H1 (cell line): ENCODE measurements at regions not wholly inside any gene's neighbourhood (a gene's known extent, or its start where the extent isn't known, plus 50 kb on each side); places are given as distances from the start of the nearest gene placed in this dataset.

Source experiments
- CTCF ChIA-PET: fragments of 300-600 bp; sonication (Branson Sonifier 250); formaldehyde crosslinking; loops from one replicate; lab custom pipeline; 2021; ENCODE audit not compliant: partially characterized antibody; lab: Charles Lee
- POLR2A ChIA-PET: fragments of 300-600 bp; sonication (Branson Sonifier 250); formaldehyde crosslinking; loops from one replicate; lab custom pipeline; 2021; ENCODE audit warnings: inconsistent platforms; ENCODE audit not compliant: partially characterized antibody; lab: Charles Lee
- DNase-seq, 2 experiments: peaks; one replicate each; pipeline versions ENCODE4 v3.0.0 to v3.0.0-alpha.2; 2010 to 2022; ENCODE audit warnings: low spot score in 2 of 2, low read depth in 1 of 2, mixed read lengths in 1 of 2
- FAIRE-seq: peaks from 2 replicates; lab custom pipeline; 2011; peaks lifted over from hg19 to GRCh38; lab: Jason Lieb, UNC
- H2AFZ ChIP-seq: 2 replicates; pipeline ENCODE4 v1.8.1; 2012; ENCODE audit warnings: low read length, inconsistent platforms
- H2AK5ac ChIP-seq: 2 replicates; pipeline ENCODE4 v1.6.1; 2013; ENCODE audit warnings: low read depth, low read length
- H2BK120ac ChIP-seq: replicated peaks from 2 replicates; pipeline ENCODE3; 2013; ENCODE audit warnings: low read depth, low read length, inconsistent platforms
- H2BK12ac ChIP-seq: 2 replicates; pipeline ENCODE4 v1.6.1; 2013; ENCODE audit warnings: low read depth, low read length
- H2BK15ac ChIP-seq: 2 replicates; pipeline ENCODE4 v1.6.1; 2013; ENCODE audit warnings: low read length
- H2BK20ac ChIP-seq: 2 replicates; pipeline ENCODE4 v1.6.1; 2013; ENCODE audit warnings: low read length
- H2BK5ac ChIP-seq: 2 replicates; pipeline ENCODE4 v1.6.1; 2013; ENCODE audit warnings: low read depth, low read length
- H3K14ac ChIP-seq: 2 replicates; pipeline ENCODE4 v1.6.1; 2013; ENCODE audit warnings: inconsistent platforms; ENCODE audit not compliant: insufficient read length
- H3K18ac ChIP-seq: 2 replicates; pipeline ENCODE4 v1.6.1; 2013; ENCODE audit warnings: low read length; ENCODE audit errors: extremely low read depth
- H3K23ac ChIP-seq: 2 replicates; pipeline ENCODE4 v1.6.1; 2013; ENCODE audit warnings: inconsistent platforms; ENCODE audit not compliant: insufficient read length
- H3K23me2 ChIP-seq: 2 replicates; pipeline ENCODE4 v1.6.1; 2013; ENCODE audit warnings: low read depth, low read length
- H3K27ac ChIP-seq: 2 replicates; pipeline ENCODE4 v1.6.1; 2011; ENCODE audit warnings: low read depth, low read length, inconsistent platforms
- H3K27me3 ChIP-seq, 4 experiments: replicated peaks in 1 of 4; 1 replicate in 1 of 4; 2 replicates in 3 of 4; pipeline versions ENCODE4 v1.6.1 to v1.8.1; 2011 to 2013; ENCODE audit warnings: low read length in 3 of 4, mild to moderate bottlenecking in 3 of 4, inconsistent platforms in 2 of 4, mixed read lengths in 2 of 4, moderate library complexity in 1 of 4; ENCODE audit not compliant: control insufficient read depth in 3 of 4, insufficient read depth in 3 of 4; ENCODE audit errors: extremely low read depth in 1 of 4
- H3K36me3 ChIP-seq, 4 experiments: 2 replicates each; pipeline versions ENCODE4 v1.6.1 to v1.8.1; 2011 to 2013; ENCODE audit warnings: mild to moderate bottlenecking in 4 of 4, low read length in 3 of 4, moderate library complexity in 2 of 4, control low read depth in 1 of 4, inconsistent platforms in 1 of 4; ENCODE audit not compliant: insufficient read depth in 4 of 4, control insufficient read depth in 2 of 4
- H3K4ac ChIP-seq: replicated peaks from 2 replicates; pipeline ENCODE3; 2013; ENCODE audit warnings: low read length, low read depth, mixed read lengths, inconsistent platforms; ENCODE audit not compliant: insufficient read length
- H3K4me1 ChIP-seq, 4 experiments: replicated peaks in 1 of 4; 1 replicate in 1 of 4; 2 replicates in 3 of 4; pipeline versions ENCODE4 v1.6.1 to v1.8.1; 2011 to 2013; ENCODE audit warnings: low read length in 3 of 4, inconsistent platforms in 2 of 4, mixed read lengths in 1 of 4; ENCODE audit not compliant: insufficient read depth in 4 of 4, control insufficient read depth in 3 of 4
- H3K4me2 ChIP-seq, 2 experiments: 2 replicates each; pipeline versions ENCODE4 v1.6.1 to v1.8.1; 2011 to 2013; ENCODE audit warnings: low read depth in 2 of 2, low read length in 2 of 2, control low read depth in 1 of 2, inconsistent platforms in 1 of 2, mild to moderate bottlenecking in 1 of 2; ENCODE audit not compliant: insufficient read depth in 1 of 2
- H3K4me3 ChIP-seq, 4 experiments: fragments of 200-600, 300-600 bp in 1 of 4; sonication (generic), shearing (Covaris generic), sonication (Bioruptor Twin) in 1 of 4; 2 replicates each; pipeline versions ENCODE4 v1.5.1 to v1.8.1; 2011 to 2016; ENCODE audit warnings: low read length in 4 of 4, low read depth in 3 of 4, control low read depth in 2 of 4, inconsistent platforms in 2 of 4, mild to moderate bottlenecking in 2 of 4, mixed read lengths in 1 of 4, moderate library complexity in 1 of 4; ENCODE audit not compliant: insufficient read depth in 2 of 4; ENCODE audit errors: extremely low read depth in 1 of 4
- H3K56ac ChIP-seq: replicated peaks from 2 replicates; pipeline ENCODE3; 2013; ENCODE audit warnings: low read depth, mild to moderate bottlenecking, mixed read lengths, low read length, inconsistent platforms; ENCODE audit not compliant: insufficient read length
- H3K79me1 ChIP-seq: 2 replicates; pipeline ENCODE4 v1.6.1; 2013; ENCODE audit warnings: low read depth, low read length, control low read depth
- H3K79me2 ChIP-seq, 2 experiments: 2 replicates each; pipeline versions ENCODE4 v1.6.1 to v1.8.1; 2012 to 2013; ENCODE audit warnings: low read length in 2 of 2, mild to moderate bottlenecking in 2 of 2, inconsistent platforms in 1 of 2; ENCODE audit not compliant: insufficient read depth in 2 of 2, control insufficient read depth in 1 of 2
- H3K9ac ChIP-seq, 4 experiments: replicated peaks in 1 of 4; 1 replicate in 1 of 4; 2 replicates in 3 of 4; pipeline versions ENCODE4 v1.6.1 to v1.8.1; 2011 to 2013; ENCODE audit warnings: low read depth in 3 of 4, low read length in 3 of 4, control low read depth in 2 of 4, mild to moderate bottlenecking in 2 of 4, moderate library complexity in 2 of 4, inconsistent platforms in 1 of 4; ENCODE audit errors: extremely low read depth in 1 of 4
- H3K9me3 ChIP-seq, 2 experiments: 2 replicates each; pipeline versions ENCODE4 v1.6.1 to v1.8.1; 2012 to 2013; ENCODE audit warnings: mild to moderate bottlenecking in 2 of 2, moderate library complexity in 2 of 2, control low read depth in 1 of 2, inconsistent platforms in 1 of 2, low read depth in 1 of 2, low read length in 1 of 2, mixed read lengths in 1 of 2; ENCODE audit not compliant: insufficient read depth in 2 of 2
- H4K20me1 ChIP-seq, 2 experiments: replicated peaks in 1 of 2; 2 replicates each; pipeline versions ENCODE3 to v1.8.1; 2011 to 2013; ENCODE audit warnings: inconsistent platforms in 2 of 2, low read length in 2 of 2, mild to moderate bottlenecking in 1 of 2; ENCODE audit not compliant: insufficient read depth in 2 of 2, control insufficient read depth in 1 of 2
- H4K5ac ChIP-seq: 2 replicates; pipeline ENCODE4 v1.6.1; 2013; ENCODE audit warnings: low read length, low read depth, mixed read lengths, inconsistent platforms; ENCODE audit not compliant: insufficient read length
- H4K8ac ChIP-seq: 2 replicates; pipeline ENCODE4 v1.8.0; 2013; ENCODE audit warnings: mild to moderate bottlenecking, moderate library complexity, low read length, inconsistent platforms; ENCODE audit not compliant: insufficient read depth; ENCODE audit errors: extremely low read depth
- H4K91ac ChIP-seq: replicated peaks from 2 replicates; pipeline ENCODE3; 2013; ENCODE audit warnings: low read length, mixed read lengths, inconsistent platforms; ENCODE audit not compliant: insufficient read length
- ASH2L ChIP-seq: fragments of 200-600, 300-600 bp; sonication (generic); IDR thresholded peaks from one replicate; pipeline ENCODE4 v1.7.1; 2017; ENCODE audit warnings: low read length
- BACH1 ChIP-seq: IDR thresholded peaks from 2 replicates; pipeline ENCODE4 v1.6.1; 2012; ENCODE audit warnings: low read length, improper control_type of control experiment
- CEBPB ChIP-seq: IDR thresholded peaks from 2 replicates; pipeline ENCODE4 v1.6.1; 2012; ENCODE audit warnings: low read depth, low read length
- CREB1 ChIP-seq: IDR thresholded peaks from 2 replicates; pipeline ENCODE4 v1.6.1; 2012; ENCODE audit warnings: inconsistent platforms
- CTBP2 ChIP-seq: IDR thresholded peaks from 2 replicates; pipeline ENCODE4 v1.7.0; 2011; ENCODE audit warnings: borderline replicate concordance, mild to moderate bottlenecking, moderate library complexity, mixed read lengths, low read length; ENCODE audit not compliant: insufficient read depth, insufficient read length
- EP300 ChIP-seq, 2 experiments: IDR thresholded peaks; 1 replicate in 1 of 2; 2 replicates in 1 of 2; pipeline ENCODE4 v1.6.1; 2011 to 2012; ENCODE audit warnings: low read depth in 2 of 2, low read length in 2 of 2, mild to moderate bottlenecking in 2 of 2, borderline replicate concordance in 1 of 2, inconsistent platforms in 1 of 2, moderate library complexity in 1 of 2
- FOSL1 ChIP-seq: IDR thresholded peaks from 2 replicates; pipeline ENCODE4 v1.6.1; 2011; ENCODE audit warnings: mild to moderate bottlenecking, low read depth, low read length, moderate library complexity; ENCODE audit not compliant: insufficient read depth
- GABPA ChIP-seq: IDR thresholded peaks from 2 replicates; pipeline ENCODE4 v1.6.1; 2011; ENCODE audit warnings: mild to moderate bottlenecking, low read length, moderate library complexity, borderline replicate concordance; ENCODE audit not compliant: insufficient read depth
- SIX5 ChIP-seq: IDR thresholded peaks from 2 replicates; pipeline ENCODE4 v1.6.1; 2011; ENCODE audit warnings: mild to moderate bottlenecking, low read depth, low read length
- TAF1 ChIP-seq: IDR thresholded peaks from 2 replicates; pipeline ENCODE4 v1.6.1; 2011; ENCODE audit warnings: mild to moderate bottlenecking, low read depth, low read length
- TAF7 ChIP-seq: optimal IDR thresholded peaks from 2 replicates; pipeline ENCODE3; 2011; ENCODE audit warnings: low read depth, mild to moderate bottlenecking, inconsistent platforms, low read length, moderate library complexity, borderline replicate concordance
- TBP ChIP-seq: IDR thresholded peaks from 2 replicates; pipeline ENCODE4 v1.6.1; 2011; ENCODE audit warnings: low read depth, low read length, improper control_type of control experiment
- WGBS, 2 experiments: shearing (Covaris generic) in 1 of 2; methylation state at CpG; one replicate each; pipeline versions ENCODE4 v1.1.6 to v1.1.7; 2013 to 2015; ENCODE audit warnings: low lambda C conversion rate in 2 of 2, mixed read lengths in 2 of 2, inconsistent platforms in 1 of 2, low coverage in 1 of 2, missing lambda C conversion rate in 1 of 2; ENCODE audit not compliant: insufficient replicate concordance in 2 of 2, insufficient coverage in 1 of 2, insufficient read length in 1 of 2; ENCODE audit errors: extremely low coverage in 1 of 2, missing lambda C conversion rate in 1 of 2; 5-methylcytosine and 5-hydroxymethylcytosine counted together
- TF ChIP-seq, protein P1 (sequence below): IDR thresholded peaks from 2 replicates; pipeline ENCODE4 v1.6.1; 2011; ENCODE audit warnings: low read length, improper control_type of control experiment

DNA sequence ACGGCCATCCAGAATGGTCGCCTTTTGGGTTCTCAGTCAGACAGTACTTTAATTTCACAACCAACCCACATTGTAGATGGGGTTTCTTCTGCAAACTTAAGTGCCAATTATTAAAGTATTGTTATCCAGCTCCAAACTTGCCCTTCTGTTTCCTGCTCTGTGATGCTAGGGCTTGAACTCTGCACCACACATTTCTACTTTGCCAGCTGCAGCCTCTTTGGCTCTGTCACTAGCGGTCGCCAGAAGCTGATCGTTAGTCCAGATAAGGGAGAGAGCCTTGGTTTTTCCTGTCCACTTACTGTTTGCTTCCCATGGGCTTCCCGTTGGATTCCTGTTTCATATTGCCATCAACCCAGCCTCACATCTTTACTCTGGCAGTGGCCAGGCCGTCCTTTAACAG lies 196.6 kb downstream of the ASB9 start:
- Histone ChIP-seq H3K23me2 (no peaks in the 10 kb centered on the region), H2BK15ac (no peak overlapping the region), H3K9me3 (no peaks in the 10 kb centered on the region), H3K4me1 (no peaks in the 10 kb centered on the region), H2AK5ac (no peak overlapping the region), H3K4me3 (no peak overlapping the region), H4K91ac (no peak overlapping the region), H2BK120ac (no peak overlapping the region), H3K4me2 (no peak overlapping the region), H3K4ac (no peak overlapping the region), H3K9ac (no peak overlapping the region), H2BK20ac (no peak overlapping the region), H3K79me1 (no peaks in the 10 kb centered on the region), H4K5ac (no peak overlapping the region), H3K23ac (no peak overlapping the region), H3K56ac (no peak overlapping the region), H3K27me3 (no peaks in the 10 kb centered on the region), H2BK12ac (no peak overlapping the region), H3K79me2 (no peaks in the 10 kb centered on the region), H4K20me1 (no peaks in the 10 kb centered on the region), H4K8ac (no peak overlapping the region), H3K27ac (no peak overlapping the region), H2BK5ac (no peak overlapping the region), H3K36me3 (no peaks in the 10 kb centered on the region), H3K18ac (no peak overlapping the region), H2AFZ (no peak overlapping the region), H3K14ac (no peak overlapping the region)
- ChIA-PET POLR2A (no interaction called here), CTCF (no interaction called here)
- FAIRE-seq (no peak), DNase-seq (no peak)
- 91% methylated on average over 7 of the region's 7 CpGs; no CpG with 5 or more reads in 1 of the 2 experiments for WGBS, 2 experiments
- TF ChIP-seq CREB1 (no peak), TAF7 (no peak), FOSL1 (no peak), EP300 (IDR thresholded peaks at IDR 0.05; ENCODE audit: borderline replicate concordance in 1 of 2, low read depth in 2 of 2, low read length in 2 of 2) (no peak), CTBP2 (no peak), TAF1 (no peak), TBP (no peak), SIX5 (no peak), GABPA (no peak), CEBPB (no peak), ASH2L (no peak), BACH1 (no peak)
- TF ChIP-seq, protein P1, sequence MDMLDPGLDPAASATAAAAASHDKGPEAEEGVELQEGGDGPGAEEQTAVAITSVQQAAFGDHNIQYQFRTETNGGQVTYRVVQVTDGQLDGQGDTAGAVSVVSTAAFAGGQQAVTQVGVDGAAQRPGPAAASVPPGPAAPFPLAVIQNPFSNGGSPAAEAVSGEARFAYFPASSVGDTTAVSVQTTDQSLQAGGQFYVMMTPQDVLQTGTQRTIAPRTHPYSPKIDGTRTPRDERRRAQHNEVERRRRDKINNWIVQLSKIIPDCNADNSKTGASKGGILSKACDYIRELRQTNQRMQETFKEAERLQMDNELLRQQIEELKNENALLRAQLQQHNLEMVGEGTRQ = no peak
